DMS53 treated with DMSO at 0.1 percent for 48 hours (cell line): ENCODE measurements at regions not wholly inside any gene's neighbourhood (a gene's known extent, or its start where the extent isn't known, plus 50 kb on each side); places are given as distances from the start of the nearest gene placed in this dataset.

Experiments used
- DNase-seq: peaks from one replicate; lab custom pipeline; 2025; ENCODE audit not compliant: unreplicated experiment; lab: John Stamatoyannopoulos, UW

DNA sequence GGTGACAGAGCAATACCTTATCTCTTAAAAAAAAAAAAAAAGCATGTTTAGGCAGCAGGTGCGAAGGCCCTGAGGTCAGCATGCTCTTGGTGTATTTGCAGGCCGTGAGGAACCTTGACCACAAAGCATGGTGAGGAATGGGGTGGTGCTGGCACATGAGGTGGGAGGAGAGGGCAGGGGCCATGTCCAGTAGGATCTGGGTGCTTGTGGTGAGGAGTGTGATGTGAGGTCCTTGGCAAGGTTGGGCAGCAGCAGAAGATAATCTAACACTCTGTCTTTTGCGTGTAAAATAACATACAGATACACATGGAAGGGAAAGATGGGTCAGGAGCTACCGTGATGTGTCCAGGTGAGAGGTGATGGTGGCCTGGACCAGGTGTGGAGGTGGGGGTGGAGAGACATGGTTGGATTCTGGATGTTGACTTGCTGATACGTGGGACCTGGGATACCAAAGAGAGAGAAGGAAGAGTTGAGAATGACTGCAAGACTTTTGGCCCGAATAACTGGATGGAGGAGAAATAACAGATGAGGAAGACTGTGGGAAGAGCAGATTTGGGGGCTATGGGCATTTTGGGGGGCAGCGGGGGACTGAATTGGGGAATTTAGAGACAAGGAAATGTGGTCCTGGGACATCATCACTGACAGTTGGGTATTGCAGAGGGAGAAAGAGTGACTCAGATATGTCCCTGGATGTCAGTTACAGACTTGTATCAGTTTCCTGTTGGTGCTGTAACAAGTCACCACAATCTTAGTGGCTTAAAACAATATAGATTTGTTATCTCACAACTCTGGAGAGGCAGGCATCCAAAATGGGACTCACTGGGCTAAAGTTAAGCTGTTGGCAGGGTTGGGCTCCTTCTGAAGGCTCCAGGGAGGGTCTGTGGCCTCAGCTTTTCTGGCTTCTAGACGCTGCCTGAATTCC is 274.9 kb downstream of the HAPSTR1 start:
- no peak for DNase-seq

DNA sequence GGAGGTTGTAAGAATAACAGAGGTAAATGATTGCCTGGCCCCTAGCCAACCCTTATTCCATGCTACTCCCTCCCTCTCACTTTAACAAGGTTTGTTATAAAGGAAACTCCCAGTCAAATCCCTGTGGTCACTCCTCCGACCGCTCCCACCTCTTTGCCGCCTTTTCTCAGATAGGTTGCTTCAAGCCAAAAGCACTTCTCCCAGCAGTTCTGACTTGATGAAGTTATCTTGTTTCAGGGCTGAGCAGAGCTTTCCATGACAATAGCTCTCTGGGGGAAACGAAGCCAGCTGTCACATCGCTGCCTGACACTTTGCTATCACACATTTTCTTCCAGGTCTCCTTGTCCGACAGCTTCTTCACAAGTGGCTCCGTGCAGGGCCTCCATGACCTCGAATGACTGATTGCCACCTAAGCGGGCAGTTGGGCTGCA is 278.6 kb downstream of the HAPSTR1 start:
- DNase-seq, result no peak

DNA sequence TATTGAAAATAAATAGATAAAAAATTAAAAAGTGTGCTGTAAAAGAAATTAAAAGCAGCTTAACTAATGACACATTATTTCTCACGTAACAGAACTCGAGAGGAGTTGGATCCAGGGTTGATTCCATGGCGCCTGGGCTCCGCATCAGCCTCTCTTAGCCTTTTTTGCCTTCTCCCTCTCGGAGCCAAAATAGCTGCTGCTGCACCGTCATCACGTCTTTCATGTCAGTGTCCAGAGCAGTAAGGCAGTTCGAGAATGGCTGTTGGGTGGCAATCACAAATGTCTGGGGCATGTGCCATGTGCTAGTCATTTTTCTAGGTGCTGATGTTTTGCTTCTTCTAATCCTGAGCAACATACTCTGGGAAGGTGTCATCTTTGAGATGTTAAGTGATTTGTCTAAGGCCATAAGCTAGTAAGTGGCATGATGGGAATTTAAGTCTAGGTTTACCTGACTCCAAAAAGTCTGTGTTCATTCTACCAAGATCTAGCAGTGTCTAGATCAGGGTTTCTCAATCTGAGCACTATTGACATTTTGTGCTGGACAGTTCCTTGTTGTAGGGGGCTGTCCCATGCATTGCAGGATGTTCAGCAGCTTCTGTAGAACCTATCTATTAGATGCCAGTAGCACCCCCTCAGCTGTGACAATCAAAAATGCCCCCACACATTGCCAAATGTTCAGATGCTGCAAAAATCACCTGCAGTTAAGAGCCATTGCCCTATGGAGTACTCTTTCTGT is 280.4 kb downstream of the HAPSTR1 start:
- DNase-seq, result no peak

DNA sequence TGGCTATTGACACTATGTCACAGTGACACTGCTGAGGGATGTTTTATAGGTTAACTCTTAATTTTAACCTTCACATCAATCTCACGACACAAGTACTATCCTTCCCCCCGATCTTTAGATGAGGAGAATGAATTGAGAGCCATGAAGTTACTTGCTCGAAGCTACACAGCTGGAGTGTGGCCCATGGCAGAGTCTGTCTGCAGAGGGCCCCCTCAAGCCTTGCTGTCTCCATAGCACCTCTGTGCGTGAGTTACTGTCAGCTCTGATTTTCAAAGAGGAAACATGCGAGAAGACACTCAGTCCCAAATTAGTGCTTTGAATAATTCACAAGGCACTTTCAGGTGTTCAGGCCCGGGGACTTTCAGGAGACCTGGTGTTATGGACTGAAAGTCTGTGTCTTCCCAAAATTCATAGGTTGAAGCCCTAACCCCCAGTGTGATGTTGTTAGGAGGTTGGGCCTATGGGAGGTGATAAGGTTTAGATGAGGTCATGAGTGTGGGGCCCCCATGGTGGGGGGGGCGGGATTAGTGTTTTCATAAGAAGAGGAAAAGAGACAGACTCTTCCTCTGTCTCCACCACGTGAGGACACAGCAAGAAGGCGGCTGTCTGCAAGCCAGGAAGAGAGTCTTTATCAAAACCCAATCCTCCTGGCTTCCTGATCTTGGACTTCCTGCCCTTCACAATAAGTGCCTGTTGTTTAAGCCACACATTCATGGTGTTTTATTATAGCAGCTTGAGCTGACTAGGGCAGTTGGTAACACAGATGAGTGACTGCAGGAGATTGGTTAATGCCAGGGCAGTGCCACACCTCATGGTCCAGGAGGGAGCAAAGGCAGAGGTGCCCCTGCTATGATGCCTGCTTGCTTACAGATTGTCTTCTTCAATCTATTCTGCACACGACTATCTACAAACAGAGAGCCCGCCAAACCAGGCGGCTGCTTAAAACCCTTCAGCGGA is 281.8 kb downstream of the HAPSTR1 start:
- DNase-seq, result no peak

DNA sequence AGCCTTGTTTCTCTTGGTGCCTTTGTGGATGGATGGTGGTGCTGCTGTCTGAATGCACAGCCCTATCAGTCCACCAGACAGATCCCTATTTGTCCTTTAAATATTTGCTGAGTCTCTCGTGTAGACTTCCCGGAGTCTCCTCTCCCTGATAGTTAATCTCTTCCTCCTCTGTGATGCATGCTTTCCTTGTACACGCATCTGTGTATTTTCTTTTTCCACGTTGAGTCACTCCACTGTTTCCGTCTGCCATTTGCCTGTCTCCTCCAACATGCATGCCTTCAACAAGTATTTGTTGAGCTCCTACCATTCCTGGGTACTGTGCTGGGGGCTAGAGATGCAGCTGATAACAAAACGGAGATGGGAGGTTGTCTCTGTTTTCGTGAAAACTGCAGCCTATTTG is 282.6 kb downstream of the HAPSTR1 start:
- no peak for DNase-seq

DNA sequence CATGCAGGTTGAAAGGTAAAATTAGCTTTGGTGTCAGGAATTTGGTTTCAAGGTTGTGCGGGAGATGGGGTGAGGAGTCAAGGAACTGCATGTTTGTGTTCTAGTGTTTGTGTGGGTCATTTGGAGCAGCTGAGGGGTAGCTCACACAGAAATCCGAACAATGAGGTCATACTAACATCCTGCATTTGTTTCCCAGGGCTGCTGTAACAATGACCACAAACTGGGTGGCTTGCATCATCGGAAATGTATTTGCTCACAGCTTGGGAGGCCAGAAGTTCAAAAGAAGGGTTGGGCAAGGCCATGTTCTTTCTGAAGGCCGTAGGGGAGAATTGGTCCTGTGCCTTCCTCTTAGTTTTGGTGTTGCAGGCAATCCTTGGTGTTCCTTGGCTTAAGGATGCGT is 287.4 kb downstream of the HAPSTR1 start:
- DNase-seq, result no peak

DNA sequence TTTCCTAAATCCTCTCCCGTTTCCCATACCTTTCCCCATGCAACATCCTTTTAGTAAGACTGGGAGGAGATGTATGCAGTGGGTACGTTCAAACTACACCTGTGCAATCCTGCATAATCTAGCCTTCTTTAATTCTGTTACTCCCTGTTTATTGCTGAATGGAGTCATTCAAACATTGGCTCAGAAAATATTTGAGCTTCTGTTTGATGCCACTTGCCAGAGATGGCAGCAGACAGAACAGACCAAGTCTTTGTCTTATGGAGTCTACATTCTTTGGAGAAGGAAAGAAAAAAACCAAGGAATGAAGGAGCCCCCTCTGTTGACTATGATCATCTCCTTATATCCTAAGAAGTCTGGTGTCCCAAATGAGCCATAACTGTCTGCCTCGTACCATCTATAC is 288.8 kb downstream of the HAPSTR1 start:
- no peak for DNase-seq

DNA sequence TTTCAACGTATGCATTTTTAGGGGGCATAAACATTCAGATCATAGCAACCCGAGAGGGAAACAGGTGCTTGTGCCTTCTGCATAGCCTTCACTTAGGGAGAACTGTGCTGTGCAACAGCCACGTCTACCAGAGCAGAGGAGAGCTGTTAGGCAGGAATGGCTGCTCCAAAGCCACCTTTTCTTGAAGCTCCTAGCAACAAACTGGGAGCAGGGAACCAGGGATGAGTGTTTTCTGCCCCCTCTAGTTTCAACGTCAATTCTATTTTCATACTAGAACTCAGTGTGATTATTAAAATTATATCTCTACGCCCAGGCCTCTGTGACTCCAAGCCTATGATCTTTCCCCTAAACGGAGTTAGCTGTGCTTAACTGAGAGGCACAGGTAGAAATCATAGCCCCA is 290.0 kb downstream of the HAPSTR1 start:
- no peak for DNase-seq

DNA sequence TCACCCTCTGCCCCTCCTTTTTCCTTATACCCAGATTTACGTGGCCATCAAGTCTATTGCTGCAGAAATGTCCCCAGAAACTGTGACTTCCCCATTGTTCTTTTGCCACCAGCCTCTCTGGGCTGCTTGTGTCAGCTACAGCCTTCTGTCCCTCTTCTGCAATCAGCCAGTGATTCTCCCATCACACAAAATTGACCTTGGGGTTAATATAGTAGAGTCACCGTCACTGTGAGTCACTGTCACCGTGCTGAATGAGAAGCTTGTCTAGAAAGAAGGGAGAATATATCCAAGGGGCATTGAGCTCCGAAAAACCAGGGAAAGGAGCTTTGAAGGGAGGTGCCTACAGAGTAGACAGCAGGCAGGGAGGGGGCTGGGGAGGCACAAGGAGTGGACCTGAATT is 290.5 kb downstream of the HAPSTR1 start:
- DNase-seq, result no peak

DNA sequence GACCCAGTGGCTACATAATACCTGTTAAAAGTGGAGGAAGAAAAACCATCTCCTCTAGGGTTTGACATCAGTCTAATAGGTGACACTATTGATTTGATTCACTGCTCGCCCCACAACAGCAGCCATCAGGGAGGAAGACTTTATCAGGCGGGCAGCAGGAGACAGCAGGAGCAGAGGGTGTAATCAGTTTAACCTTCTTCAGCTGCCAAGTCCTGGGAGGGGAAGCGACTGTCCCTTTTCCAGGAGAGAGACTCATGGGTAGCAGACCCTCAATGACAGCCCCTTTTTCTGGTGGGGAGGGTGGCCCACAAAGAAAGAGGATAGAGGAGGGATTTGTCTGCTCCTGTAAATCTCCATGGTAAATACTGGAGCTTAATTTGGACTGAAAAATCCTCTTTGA is 291.8 kb downstream of the HAPSTR1 start:
- DNase-seq, result no peak

DNA sequence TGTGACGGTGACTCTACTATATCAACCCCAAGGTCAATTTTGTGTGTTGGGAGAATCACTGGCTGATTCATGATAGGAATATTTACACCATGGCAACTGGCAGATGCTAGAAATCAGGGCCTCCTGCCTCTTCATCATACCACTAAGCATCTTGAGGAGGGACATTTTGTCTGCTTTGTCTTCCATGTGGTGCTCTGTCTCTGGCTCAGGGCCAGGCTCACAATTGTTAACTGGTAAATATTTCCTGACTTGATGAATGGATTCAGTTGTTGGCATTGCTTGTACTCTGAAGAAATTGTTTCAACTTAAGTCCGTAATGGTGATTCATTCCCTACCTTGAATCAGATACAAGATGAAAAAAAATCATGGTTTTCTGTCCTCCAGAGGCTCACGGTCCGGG is 292.7 kb downstream of the HAPSTR1 start:
- no peak for DNase-seq

DNA sequence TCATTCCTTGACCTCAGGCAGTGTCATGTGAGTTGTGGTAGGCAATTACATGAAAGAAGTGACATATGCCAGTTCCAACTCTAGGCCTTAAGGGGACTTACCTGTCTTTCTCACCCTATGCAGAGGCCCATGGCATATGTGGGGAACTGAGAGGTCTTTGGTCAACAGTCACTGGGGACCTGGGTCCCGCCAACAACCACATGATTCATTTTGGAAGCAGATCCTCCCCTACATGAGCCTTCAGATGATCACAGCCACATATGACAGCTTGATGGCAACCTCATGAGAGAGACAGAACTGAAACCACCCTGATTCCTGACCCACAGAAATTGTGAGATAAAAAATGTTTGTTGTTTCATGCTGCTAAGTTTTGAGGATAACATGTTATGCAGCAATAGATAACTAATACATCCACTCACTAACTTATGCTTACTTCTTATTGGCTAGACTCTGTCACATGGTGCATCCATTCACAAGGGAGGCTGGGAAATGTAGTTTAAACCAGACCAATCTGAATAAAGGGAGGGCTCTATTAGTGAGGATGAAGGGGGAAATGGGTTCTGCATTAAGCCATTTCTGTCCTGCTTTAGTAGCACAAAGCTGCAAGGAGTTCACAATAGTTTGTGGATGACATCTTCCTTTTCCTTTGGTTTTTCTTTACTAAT is 298.2 kb downstream of the HAPSTR1 start:
- DNase-seq, result no peak

DNA sequence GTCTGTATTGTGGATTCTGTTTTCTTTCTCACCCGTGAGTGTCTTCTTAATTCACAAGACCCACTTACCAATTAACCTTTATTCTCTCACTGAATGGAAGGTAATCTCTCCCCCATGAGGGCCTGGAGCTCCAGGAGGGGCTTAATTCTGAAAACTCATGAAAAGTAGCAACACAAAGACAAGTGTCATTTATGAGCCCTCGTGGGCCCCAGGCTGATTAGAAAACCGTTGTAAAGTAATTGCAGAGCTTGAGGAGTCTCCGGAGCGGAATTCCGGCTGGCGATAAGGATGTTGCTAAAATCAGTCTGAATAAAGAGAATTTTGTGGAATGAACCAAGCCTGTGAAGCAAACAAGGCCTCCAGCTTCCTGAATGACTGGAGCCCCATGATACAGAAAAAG is 301.5 kb downstream of the HAPSTR1 start:
- DNase-seq, result no peak

DNA sequence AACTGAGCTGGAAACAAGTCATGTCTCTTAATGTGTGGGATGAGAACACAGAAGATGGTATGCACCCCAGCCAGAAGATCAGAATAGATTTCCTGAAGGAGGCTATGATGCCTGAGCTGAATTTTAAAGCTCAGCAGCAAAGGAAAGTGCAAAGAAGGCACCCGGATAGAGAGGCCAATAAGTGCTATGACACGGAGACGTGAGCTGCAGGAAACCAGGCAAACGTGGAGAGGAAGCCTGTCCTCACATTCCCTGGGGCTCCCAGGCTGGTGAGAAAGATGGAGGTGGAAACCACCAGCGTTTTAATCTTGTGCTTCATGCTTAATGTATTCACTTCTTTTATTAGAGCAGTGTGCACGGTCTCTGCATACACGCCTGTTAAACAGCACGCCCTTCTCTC is 302.1 kb downstream of the HAPSTR1 start:
- DNase-seq, result no peak

DNA sequence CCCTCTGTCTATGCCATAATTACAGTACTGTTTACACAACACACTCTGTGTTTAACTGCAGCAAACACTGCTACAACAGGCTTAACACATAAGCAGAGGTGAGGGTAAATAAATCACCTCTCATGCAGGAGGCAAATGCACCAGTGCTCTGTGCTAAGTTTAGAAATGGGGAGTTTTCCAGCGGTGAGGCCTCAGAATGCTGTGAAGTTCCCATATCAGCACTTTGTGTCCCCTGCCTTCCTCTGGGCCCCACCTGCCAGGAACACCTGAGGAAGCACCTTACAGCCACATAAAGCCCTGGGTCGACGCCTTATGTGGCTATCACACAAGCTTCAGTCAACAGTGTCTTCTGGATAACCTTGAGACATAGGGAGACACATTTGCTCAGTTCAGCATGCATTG is 304.5 kb downstream of the HAPSTR1 start:
- peak; percentile 37 for DNase-seq

DNA sequence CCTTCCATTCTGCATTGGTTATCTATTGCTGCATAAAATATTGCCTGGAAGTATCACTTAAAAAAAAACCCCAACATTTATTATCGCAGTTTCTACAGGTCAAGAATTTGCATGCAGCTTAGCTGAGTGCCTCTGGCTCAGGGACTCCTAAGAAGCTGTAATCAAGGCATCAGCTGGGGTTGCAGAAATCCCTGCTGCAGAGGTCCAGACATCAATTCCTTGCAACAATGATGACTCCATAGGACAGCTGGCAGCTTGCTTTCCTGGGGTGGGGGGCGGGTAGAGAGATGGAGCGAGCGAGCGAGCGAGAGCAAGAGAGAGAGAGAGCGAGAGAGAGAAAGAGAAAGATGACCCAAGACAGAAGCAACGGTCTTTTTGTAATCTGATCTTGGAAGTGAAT is 308.1 kb downstream of the HAPSTR1 start:
- DNase-seq, result no peak

DNA sequence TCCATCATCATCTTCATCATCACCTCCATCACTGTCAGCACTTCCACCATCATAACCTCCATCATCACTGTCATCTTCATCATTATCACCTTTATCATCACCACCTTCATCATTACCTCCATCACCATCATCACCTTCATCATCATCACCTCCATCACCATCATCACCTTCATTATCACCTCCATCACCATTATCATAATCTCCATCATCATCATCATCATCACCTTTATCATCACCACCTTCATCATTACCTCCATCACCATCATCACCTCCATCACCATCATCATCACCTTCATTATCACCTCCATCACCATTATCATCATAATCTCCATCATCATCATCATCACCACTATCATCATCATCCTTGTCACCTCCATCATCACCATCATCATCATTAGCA is 309.7 kb downstream of the HAPSTR1 start:
- no peak for DNase-seq

DNA sequence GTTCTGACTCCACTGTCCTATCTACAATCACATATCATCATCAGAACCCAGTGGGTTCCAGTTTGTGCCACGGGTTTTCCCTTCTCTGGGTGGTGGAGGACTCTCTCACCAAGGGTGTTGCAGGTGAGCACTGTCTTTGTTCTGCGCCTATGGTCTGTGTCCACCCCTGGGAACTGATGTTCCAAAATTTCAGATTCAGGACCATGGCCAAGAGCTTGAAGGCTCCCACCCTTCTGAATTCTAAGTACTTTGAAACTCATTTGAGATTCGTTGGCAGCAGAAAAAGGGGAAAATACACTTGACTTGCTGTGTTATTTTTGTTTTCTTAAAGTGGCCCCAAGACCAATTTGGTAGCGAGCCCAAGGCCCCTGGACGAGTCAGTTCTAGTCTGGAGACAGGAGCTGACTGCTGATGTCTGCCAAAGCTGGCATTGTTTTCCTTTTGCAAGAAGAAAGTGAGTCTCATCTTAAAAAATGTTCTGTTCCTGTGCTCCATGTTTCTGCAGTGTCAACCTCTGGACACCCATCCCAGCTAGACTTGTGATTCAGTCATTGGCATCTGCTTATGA is 310.9 kb downstream of the HAPSTR1 start:
- no peak for DNase-seq

DNA sequence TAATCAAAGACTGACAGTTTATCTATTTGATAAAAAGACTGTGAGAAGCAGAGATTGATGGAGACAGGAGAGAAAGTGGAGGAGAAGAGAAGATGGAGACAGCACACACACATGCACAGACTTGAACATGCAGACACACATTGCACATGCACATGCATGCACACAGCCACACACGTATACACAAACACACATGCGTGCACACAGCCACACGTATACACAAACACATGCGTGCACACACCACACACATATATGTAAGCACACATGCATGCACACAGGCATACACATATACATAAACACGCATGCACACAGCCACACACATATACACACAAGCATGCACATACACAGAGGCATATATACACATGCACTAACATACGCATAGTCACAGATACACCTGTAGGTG is 313.4 kb downstream of the HAPSTR1 start:
- DNase-seq, result no peak

DNA sequence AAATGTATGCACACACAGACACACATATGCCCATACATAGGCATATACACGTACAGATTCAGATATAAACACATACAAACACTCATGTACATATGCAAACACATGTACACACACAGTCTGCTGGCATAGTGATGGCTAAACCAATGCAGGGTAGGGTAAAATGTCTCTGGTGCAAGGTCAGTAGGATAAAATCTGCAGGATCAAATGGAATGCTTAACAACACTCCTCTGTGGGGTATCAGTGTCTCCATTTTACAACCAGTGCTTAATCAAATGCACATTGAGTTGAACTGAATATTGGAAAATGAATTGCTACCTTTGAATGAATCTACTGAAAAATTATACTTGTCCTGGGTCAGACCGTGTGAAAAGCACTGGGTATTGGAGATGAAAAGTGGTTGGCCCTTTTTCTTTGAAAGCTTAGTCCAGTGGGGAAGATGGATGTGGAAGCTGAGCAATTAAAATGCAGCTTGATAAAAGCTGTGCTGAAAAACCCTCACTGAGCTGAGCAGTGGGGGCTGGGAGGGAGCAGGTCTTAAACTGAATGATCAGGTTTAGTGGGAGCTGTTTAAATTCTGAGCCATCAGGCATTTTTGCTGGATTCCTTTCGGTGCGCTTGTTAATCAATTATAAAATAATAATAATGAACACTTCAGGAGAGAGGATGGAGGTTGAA is 314.7 kb downstream of the HAPSTR1 start:
- no peak for DNase-seq
